HepG2 (cell line): ENCODE measurements at regions not wholly inside any gene's neighbourhood (a gene's known extent, or its start where the extent isn't known, plus 50 kb on each side); places are given as distances from the start of the nearest gene placed in this dataset.

ENCODE experiments used
- FOXC1 ChIP-seq: sonication (generic); formaldehyde crosslinking; IDR thresholded peaks from 2 replicates; pipeline ENCODE4 v1.8.0; 2022; ENCODE audit warnings: mild to moderate bottlenecking, missing genetic modification reagents, borderline replicate concordance
- NCOA1 ChIP-seq: sonication (generic); formaldehyde crosslinking; IDR thresholded peaks from 2 replicates; pipeline ENCODE4 v1.9.0; 2021; ENCODE audit warnings: missing genetic modification reagents
- NFKBIZ ChIP-seq: IDR thresholded peaks from 2 replicates; pipeline ENCODE4 v1.6.1; 2018; ENCODE audit warnings: missing genetic modification reagents, missing compliant biosample characterization
- NR2F2 ChIP-seq: IDR thresholded peaks from 2 replicates; pipeline ENCODE4 v1.6.1; 2012; ENCODE audit warnings: low read depth, inconsistent platforms, borderline replicate concordance
- PAX8 ChIP-seq: sonication (generic); formaldehyde crosslinking; IDR thresholded peaks from 2 replicates; pipeline ENCODE4 v1.8.0; 2022; ENCODE audit warnings: mild to moderate bottlenecking, missing genetic modification reagents, borderline replicate concordance
- ZFP36L1 ChIP-seq: sonication (generic); formaldehyde crosslinking; IDR thresholded peaks from 2 replicates; pipeline ENCODE4 v1.8.0; 2022; ENCODE audit warnings: mild to moderate bottlenecking, missing genetic modification reagents, moderate library complexity
- ZFP91 ChIP-seq: sonication (generic); formaldehyde crosslinking; IDR thresholded peaks from 2 replicates; pipeline ENCODE4 v1.9.0; 2022; ENCODE audit warnings: missing genetic modification reagents, mild to moderate bottlenecking, borderline replicate concordance
- ZSCAN21 ChIP-seq: sonication (generic); formaldehyde crosslinking; IDR thresholded peaks from 2 replicates; pipeline ENCODE4 v1.8.0; 2022; ENCODE audit warnings: mild to moderate bottlenecking, missing genetic modification reagents, moderate library complexity, borderline replicate concordance
- ZUFSP ChIP-seq: sonication (generic); formaldehyde crosslinking; IDR thresholded peaks from 2 replicates; pipeline ENCODE4 v1.9.0; 2021; ENCODE audit warnings: missing genetic modification reagents, mild to moderate bottlenecking, borderline replicate concordance
- TF ChIP-seq, protein P1 (sequence below): sonication (generic); formaldehyde crosslinking; IDR thresholded peaks from 2 replicates; pipeline ENCODE4 v1.4.0; 2020; ENCODE audit warnings: mild to moderate bottlenecking, missing genetic modification reagents

- TF ChIP-seq ZFP91 (CRISPR knock-in tag) (no peak), NCOA1 (CRISPR knock-in tag) (no peak), ZUFSP (CRISPR knock-in tag) (no peak), ZFP36L1 (CRISPR knock-in tag) (no peak), NFKBIZ (CRISPR knock-in tag) (no peak), FOXC1 (CRISPR knock-in tag) (no peak), NR2F2 (no peak), PAX8 (CRISPR knock-in tag) (no peak), ZSCAN21 (no peak)
- TF ChIP-seq, protein P1, sequence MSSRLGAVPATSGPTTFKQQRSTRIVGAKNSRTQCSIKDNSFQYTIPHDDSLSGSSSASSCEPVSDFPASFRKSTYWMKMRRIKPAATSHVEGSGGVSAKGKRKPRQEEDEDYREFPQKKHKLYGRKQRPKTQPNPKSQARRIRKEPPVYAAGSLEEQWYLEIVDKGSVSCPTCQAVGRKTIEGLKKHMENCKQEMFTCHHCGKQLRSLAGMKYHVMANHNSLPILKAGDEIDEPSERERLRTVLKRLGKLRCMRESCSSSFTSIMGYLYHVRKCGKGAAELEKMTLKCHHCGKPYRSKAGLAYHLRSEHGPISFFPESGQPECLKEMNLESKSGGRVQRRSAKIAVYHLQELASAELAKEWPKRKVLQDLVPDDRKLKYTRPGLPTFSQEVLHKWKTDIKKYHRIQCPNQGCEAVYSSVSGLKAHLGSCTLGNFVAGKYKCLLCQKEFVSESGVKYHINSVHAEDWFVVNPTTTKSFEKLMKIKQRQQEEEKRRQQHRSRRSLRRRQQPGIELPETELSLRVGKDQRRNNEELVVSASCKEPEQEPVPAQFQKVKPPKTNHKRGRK, result no peak
These were observed 287.8 kb upstream of the SATB1 start (continued) for GRCh38 chr3:18712713-18713576.
